Right renal pelvis (tissue), 4 donors: ENCODE measurements at regions not wholly inside any gene's neighbourhood (a gene's known extent, or its start where the extent isn't known, plus 50 kb on each side); places are given as distances from the start of the nearest gene placed in this dataset.

ENCODE experiments used
- DNase-seq, 4 donors: peaks; one replicate each; pipeline ENCODE4 v3.0.0-alpha.2; 2013; ENCODE audit warnings: low read depth in 4 of 4, low spot score in 3 of 4, missing footprints in 1 of 4

GRCh38 chr6:145022199-145022796, 713.0 kb downstream of the EPM2A start:
- DNase-seq = no peak

GRCh38 chr6:145023116-145023726, 712.1 kb downstream of the EPM2A start:
- no peak for DNase-seq

- DNase-seq = no peak
Observed at GRCh38 chr6:145025488-145025887, 709.8 kb downstream of the EPM2A start.

GRCh38 chr6:145026267-145026679, 709.0 kb downstream of the EPM2A start:
- no peak for DNase-seq

- no peak for DNase-seq
Observed at GRCh38 chr6:145028144-145028818, 707.0 kb downstream of the EPM2A start.

GRCh38 chr6:145031001-145031400, 704.3 kb downstream of the EPM2A start:
- no peak for DNase-seq

- DNase-seq = no peak
Observed at GRCh38 chr6:145031962-145032361, 703.4 kb downstream of the EPM2A start.

GRCh38 chr6:145032562-145033145, 702.7 kb downstream of the EPM2A start:
- DNase-seq = peak in 1 of 4 donors; percentile 40

GRCh38 chr6:145034664-145035063, 700.7 kb downstream of the EPM2A start:
- DNase-seq = no peak

GRCh38 chr6:145036236-145036635, 699.1 kb downstream of the EPM2A start:
- no peak for DNase-seq

- DNase-seq = no peak
Observed at GRCh38 chr6:145036848-145037567, 698.3 kb downstream of the EPM2A start.

GRCh38 chr6:145042559-145042958, 692.8 kb downstream of the EPM2A start:
- DNase-seq = no peak

GRCh38 chr6:145043926-145044500, 691.3 kb downstream of the EPM2A start:
- DNase-seq = no peak

GRCh38 chr6:145044641-145045246, 690.6 kb downstream of the EPM2A start:
- no peak for DNase-seq

- DNase-seq = no peak
Observed at GRCh38 chr6:145045582-145045981, 689.7 kb downstream of the EPM2A start.

- no peak for DNase-seq
Observed at GRCh38 chr6:145047891-145048290, 687.4 kb downstream of the EPM2A start.

- DNase-seq = no peak
Observed at GRCh38 chr6:145051661-145052060, 683.7 kb downstream of the EPM2A start.

GRCh38 chr6:145055567-145055966, 679.8 kb downstream of the EPM2A start:
- DNase-seq = no peak

- no peak for DNase-seq
Observed at GRCh38 chr6:145060714-145061113, 674.6 kb downstream of the EPM2A start.

GRCh38 chr6:145063091-145063490, 672.2 kb downstream of the EPM2A start:
- DNase-seq = no peak
